ENCODE measurements at regions not wholly inside any gene's neighbourhood (a gene's known extent, or its start where the extent isn't known, plus 50 kb on each side); places are given as distances from the start of the nearest gene placed in this dataset.
"Not testable (repeated sequence)": the region's sequence is repeated elsewhere in the genome, so short reads cannot be mapped to it uniquely, and the experiment has no call there.

- TF ChIP-seq ZBTB33 (IDR thresholded peaks at IDR 0.05; ENCODE audit: extremely low read depth, insufficient replicate concordance, low read length); EZH2 (IDR thresholded peaks at IDR 0.05); MAX (IDR thresholded peaks at IDR 0.05); CTCF (IDR thresholded peaks at IDR 0.05 in 2 of 3, conservative IDR thresholded peaks at IDR 0.05 in 1 of 3; ENCODE audit: borderline replicate concordance in 1 of 3, insufficient read depth in 1 of 3, low read depth in 2 of 3, low read length in 2 of 3); ZNF274 (IDR thresholded peaks at IDR 0.05; ENCODE audit: low read depth, low read length); POLR2AphosphoS5 (IDR thresholded peaks at IDR 0.05; ENCODE audit: low read depth, low read length); SP1 (IDR thresholded peaks at IDR 0.05; ENCODE audit: low read depth); REST (IDR thresholded peaks at IDR 0.05; ENCODE audit: low read depth); EGR1 (IDR thresholded peaks at IDR 0.05; ENCODE audit: low read depth); EZH2phosphoT487 (IDR thresholded peaks at IDR 0.05; ENCODE audit: borderline replicate concordance); RAD21 (IDR thresholded peaks at IDR 0.05; ENCODE audit: low read depth): not testable (repeated sequence)
Observed at GRCh38 chr7:138366676-138367075, 93.4 kb upstream of the TRIM24 start.

All from HCT116 (cell line).